GM21381 (cell line): ENCODE measurements at regions not wholly inside any gene's neighbourhood (a gene's known extent, or its start where the extent isn't known, plus 50 kb on each side); places are given as distances from the start of the nearest gene placed in this dataset.

ENCODE experiments used
- ATAC-seq: cut with Tn5 transposase; IDR thresholded peaks from one replicate; pipeline ENCODE4 v1.9.1; 2021; ENCODE audit warnings: mild to moderate bottlenecking, moderate library complexity; ENCODE audit not compliant: unreplicated experiment

DNA sequence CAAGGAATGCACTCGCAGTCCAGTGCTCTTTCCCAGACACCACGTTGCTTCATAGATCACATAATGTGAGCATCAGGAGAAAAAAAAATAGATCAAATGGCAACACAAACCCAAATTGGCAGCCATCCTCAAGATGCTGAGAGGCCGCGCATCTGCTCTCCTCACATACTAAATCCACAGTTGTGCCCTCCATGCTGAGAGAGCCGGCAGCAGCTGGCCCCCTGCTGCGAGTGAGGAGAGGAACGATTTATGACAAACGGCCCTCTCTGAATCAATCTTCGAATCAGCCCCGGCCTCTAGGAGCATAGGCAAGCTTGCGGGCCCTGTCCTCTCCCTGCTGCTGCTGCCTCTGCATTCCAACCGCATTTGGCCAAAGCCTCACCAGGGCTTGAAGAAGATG is 159.9 kb upstream of the TENM4 start:
- no peak for ATAC-seq

DNA sequence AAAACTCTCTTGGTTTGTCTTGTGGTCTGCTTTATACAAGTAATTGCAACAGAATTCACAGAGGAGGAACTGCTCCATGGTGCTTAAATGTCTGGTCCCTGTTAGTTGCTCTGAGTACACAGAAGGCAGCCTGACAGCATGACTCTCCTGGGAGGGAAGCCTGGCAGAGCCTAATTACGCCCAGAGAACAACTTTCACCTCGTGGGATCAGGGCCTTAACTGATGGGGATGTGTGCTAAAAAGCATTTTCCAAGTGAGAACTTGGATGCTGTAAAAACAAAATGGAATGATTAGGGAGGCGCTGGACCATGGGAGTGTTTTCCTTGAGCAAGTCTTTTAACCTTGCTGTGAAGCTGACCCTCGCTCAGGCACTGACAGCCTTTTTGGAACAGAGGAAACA is 154.0 kb upstream of the TENM4 start:
- no peak for ATAC-seq

DNA sequence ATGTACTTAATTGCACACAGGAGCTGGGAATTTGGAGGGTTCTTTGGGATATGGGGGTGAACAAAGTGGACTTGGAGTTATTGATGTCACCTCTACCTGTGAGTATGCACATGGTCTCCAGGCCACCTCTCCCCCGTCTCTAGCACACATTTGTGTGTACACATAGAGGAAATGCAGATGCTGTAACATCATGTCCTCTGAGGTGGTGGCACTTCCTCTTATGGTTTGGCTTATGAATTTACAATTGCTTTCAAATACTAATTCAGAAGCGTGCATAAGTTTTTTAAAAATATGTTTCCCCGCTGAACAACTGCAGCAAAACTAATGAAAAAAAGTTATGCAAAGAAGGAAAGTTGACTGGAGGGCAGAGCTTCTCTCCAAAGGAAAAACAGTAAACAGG is 152.0 kb upstream of the TENM4 start:
- ATAC-seq, result no peak

GRCh38 chr11:79592406-79592805 is 151.6 kb upstream of the TENM4 start:
- ATAC-seq, result no peak

DNA sequence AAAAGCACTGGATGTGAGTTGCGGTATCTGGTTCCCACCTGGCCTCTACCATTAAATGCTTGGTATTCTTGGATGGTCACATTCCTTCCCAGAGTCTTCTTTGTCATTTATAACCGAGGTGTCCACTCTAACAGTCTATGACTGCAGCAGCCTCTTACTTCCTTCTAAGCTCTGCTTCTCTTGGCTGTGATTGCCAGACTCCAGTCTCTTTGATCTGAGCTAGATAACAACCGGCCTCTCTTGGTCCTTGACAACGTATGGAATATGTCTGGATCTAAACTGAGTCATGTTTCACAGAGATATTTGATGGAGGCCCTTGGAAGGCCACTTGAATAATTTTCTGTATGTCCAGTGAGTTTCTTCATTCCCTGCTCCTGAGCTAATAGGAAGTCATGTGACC is 141.6 kb upstream of the TENM4 start:
- no peak for ATAC-seq

DNA sequence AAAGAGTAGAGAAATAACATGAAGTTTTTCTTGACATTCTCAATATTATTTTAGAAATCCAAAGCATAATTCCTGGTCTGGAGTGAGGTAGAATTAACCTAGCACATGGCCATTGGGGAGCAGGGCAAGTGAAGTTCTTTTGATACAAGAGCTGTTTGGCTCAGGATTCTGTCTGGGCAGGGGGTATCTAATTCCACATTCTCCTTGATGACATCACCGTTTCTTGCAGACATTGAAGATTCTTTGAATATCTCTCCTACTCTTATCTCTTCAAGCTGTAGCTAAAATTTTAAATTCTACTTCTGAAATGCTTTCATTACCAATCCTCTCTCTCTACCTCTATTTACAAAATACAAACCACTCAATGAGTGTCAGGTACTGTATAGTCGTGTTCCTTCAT is 138.2 kb upstream of the TENM4 start:
- ATAC-seq, result no peak

DNA sequence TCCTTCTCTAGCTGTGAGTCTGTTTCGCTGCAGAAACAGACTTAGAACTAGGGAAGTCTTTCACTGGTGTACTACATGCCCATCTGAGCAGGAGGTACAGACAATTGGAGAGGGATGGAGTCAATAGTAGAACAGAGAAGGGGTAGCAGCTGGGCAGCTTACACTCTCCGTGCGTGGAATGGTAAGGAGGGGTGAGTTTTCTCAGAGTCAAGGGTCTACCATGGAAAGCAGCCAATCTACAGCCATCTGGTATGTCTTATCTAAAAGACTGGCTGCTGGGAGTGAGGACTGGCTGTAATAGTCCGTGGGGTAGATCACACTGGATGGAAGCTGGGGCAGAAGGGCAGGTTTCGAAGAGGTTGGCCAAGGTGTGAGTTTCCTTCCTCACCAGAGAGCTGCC is 137.3 kb upstream of the TENM4 start:
- no peak for ATAC-seq

DNA sequence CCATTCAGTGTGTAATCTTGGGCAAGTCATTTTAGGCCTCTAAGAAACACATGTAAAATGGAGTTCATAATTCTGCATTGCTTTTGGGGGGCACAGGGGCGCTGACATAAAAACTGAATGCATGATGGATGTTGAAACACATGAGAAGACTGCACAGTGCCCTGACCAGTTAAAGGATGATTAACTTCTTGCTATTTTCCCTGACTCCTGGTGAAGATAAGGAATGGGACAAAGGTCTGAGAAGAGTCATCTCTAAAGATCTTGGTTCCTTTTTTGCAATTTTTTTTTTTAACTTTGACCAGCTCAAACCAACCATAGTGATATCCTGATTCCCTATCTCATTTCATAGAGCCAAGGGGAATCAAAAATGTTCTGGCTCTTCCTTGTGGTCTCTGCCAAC is 134.9 kb upstream of the TENM4 start:
- ATAC-seq, result no peak

DNA sequence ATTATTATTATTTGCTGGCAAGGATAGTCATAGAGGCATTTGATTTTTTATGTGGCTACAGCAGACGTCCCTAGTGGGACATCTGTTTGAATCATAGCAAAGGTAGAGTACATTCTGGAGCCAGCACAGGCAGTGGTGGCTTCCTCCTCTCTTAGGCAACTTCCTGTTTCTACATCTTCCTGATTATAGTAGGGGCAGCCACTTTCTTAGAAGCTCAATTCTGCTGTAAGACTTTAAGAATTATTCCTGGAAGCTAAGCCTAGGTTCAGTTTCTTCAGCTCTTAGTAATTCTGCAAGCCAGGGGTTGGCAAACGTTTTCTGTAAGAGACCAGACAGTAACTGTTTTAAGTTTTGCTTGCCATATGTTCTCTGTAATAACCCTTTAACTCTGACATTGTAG is 129.3 kb upstream of the TENM4 start:
- ATAC-seq, result no peak

GRCh38 chr11:79564288-79564925 is 123.6 kb upstream of the TENM4 start:
- ATAC-seq, result no peak

DNA sequence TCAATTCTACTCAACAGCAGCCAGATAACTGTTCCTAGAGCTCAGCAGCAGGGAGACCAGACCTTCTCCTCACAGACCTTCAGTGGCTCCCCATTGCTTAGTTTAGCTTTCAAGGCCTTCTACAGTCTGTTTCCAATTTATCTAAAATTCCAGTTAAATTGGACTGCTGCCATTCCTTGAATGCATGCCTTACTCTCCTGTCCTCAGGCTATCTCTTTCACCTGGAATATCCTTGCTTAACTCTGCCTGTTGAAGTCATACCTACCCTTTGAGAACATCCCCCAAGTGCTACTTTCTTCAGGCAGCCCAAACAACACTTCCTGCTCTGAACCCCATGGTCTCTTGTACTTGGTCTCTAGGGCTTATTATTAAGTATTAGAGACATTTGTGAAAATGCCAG is 120.7 kb upstream of the TENM4 start:
- no peak for ATAC-seq

DNA sequence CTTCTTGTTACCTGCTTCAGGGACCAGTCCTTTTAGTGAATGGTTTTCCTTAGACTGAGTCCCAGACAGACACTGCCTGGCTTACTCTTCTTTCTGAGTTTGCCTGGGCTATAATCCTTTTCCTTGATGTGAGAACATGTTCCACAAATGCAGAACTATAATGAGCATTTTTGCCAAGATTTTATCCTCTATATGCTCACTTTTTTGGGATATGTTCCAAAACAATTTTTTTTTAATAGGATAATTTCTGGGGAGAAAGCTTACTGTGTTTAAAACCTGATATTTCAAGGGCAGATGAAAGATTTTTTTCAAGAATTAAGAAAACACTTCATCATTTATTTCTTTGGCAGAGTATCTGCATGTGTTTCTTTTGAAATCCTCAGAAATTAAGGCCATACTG is 110.0 kb upstream of the TENM4 start:
- ATAC-seq, result no peak

DNA sequence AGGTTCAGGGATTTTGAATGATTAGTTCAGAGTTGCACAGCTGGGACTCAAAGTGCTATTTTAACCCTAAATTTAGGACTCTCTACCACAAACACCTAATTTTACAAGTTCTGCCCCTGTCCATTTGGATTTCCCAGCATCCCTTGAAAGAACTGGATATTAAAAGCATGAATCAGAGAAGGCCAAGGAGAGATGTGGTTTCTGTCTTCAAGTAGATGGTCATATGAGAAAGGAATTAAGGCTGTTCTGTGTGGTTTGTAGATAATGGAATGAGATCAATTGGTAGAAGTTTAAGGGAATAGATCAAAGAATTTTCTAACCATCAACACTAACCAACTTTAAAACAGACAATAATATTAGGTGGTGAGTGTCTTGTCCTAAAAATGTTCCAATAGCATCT is 106.4 kb upstream of the TENM4 start:
- ATAC-seq, result no peak

- no peak for ATAC-seq
Measured at GRCh38 chr11:79546351-79546750, 105.5 kb upstream of the TENM4 start.

DNA sequence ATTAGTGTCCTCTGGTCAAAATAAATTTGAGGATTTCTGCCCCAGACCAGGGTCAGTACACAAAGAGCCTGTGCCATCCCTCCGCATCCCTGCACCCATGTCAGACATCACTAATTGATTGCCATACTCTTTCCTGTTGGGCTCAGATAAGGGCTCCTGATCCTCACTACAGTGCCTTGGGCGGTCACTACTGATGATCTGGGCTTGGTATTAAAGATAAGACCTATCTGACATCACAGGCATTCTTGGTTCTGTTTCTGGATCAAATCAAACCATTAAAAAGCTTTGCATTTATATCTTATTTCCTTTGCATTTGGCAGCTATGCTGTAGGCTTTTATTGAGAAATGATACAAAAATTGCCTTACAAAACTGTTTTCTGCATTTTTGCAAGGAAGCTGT is 103.5 kb upstream of the TENM4 start:
- ATAC-seq, result no peak

- ATAC-seq, result no peak
Measured at GRCh38 chr11:79543101-79543500, 102.3 kb upstream of the TENM4 start.

DNA sequence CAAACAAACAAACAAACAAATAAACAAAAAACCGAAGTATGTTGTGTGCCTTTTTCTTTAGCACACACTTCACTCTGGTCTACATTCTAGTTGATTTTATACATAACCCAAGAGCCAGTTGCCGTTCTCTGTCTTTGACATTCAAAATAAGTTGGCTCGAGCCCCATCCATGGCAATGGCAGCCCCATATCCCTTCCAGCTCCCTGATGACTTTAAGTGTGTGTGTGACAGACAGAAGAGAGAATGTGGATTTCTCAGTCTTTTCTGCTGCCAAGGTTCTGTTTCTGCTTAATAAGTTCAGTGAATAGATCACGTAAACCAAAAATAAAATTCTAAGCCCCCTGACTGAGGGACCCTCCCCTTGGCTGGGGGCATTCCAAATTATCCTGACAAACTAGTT is 100.6 kb upstream of the TENM4 start:
- no peak for ATAC-seq

- no peak for ATAC-seq
Measured at GRCh38 chr11:79538775-79539174, 97.9 kb upstream of the TENM4 start.

DNA sequence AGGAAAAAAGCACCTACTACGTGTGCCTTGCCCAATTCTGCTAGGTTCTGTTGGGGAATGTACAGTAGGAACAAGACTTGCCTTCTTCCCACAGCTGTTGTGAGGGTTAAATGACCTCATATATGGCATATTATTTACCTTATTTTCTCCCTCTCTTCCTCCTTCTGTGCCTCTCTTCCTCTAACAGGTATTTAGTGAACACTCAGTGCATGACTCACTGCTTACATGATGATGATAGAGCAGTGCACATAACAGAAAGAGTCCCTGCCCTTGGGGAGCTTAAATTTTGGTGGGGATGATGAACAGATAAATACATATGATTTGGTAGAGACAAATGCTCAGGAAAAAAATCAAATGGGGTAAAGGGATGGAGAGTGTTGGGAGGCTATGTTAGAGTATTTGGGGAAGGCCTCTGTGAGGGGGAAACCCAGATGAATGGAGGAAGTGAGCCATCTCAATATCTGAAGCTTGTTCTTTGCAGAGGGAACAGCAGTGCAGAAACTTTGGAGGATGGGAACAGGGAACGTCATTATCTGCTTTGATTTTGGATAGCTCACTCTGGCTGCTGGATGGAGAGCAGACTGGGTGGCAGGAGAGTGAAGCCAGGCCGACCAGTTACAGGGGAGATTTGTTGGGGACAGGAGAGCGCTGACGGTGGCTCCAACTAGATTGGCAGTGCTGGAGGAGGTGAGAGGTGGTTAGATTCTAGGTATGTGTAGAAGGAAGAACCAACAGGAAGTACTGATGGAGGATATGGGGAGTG is 95.5 kb upstream of the TENM4 start:
- no peak for ATAC-seq

DNA sequence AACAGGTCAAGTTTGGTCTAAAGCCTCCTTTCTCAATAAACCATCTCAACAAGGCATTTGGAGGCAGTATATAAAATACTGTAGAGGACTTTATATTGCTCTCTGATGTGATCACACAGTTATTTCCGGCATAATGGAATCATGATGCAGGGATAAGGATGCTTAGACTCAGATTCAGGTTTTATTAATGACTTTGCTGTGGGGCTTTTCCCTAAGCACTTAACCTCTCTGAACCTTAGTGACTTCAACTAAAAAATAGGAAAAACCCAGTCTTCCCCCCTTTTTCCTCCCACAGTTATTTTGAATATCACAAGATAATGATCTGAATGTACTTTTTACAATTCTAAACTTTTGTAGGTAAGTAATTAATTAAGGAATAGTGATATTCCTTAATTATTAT is 94.8 kb upstream of the TENM4 start:
- ATAC-seq, result no peak

GRCh38 chr11:79525257-79525656 is 84.4 kb upstream of the TENM4 start:
- ATAC-seq, result no peak

DNA sequence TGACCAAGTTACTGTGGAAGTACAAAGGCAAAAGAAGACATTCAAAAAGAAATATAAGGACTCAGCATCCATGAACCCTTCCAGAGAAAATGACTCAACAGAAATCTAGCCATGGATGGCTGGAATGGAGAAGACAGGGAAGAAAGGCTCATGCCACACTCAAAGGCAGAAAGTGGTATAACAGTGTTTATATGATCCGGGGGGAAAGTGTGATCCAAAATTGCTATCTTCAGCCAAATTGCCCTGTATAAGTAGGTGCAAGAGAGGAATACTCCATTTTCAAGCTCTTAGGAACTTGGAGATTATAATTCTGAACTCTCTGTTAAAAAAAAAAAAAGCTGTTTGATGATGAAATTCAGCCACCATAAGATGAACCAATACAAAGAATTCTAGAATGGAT is 81.8 kb upstream of the TENM4 start:
- ATAC-seq, result no peak

DNA sequence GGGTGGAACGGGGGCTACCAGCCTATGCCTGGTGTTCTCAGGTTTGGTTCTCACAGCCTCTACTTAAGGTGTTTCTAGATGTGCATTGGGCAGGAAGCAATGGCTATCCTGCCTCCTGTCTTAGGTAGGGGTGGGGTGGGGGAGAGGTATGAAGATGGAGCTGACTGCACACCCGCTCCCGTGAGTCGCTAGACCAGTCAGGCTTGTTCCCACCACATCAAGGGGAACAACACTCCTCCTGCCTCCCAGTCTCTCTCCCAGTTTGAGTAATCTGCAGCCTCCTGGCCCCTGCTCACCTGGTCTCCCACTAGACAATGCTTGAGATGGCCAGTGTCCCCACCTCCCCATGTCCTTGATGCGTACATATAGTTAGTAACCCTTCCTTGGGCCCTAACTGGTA is 79.3 kb upstream of the TENM4 start:
- no peak for ATAC-seq
